ENCODE measurements at regions not wholly inside any gene's neighbourhood (a gene's known extent, or its start where the extent isn't known, plus 50 kb on each side); places are given as distances from the start of the nearest gene placed in this dataset.

DNA sequence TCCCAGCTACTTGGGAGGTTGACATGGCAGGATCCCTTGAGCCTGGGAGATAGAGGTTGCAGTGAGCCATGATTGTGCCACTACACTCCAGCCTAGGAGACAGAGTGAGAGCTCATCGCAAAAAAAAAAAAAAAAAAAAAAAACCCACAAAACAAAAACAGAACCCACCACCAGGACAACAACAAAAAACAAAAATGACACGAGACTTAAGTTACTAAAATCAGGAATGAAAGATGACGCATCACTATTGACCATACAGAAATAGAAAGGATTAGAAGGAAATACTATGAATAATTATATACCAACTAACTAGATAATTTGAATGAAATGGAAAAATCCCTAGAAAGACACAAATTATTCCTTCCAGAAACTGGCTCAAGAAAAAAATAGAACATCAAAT, 432.4 kb upstream of the PMFBP1 start:
- TF ChIP-seq POLR2AphosphoS5 (IDR thresholded peaks at IDR 0.05; ENCODE audit: low read depth, low read length): no peak
- TF ChIP-seq, protein P1, sequence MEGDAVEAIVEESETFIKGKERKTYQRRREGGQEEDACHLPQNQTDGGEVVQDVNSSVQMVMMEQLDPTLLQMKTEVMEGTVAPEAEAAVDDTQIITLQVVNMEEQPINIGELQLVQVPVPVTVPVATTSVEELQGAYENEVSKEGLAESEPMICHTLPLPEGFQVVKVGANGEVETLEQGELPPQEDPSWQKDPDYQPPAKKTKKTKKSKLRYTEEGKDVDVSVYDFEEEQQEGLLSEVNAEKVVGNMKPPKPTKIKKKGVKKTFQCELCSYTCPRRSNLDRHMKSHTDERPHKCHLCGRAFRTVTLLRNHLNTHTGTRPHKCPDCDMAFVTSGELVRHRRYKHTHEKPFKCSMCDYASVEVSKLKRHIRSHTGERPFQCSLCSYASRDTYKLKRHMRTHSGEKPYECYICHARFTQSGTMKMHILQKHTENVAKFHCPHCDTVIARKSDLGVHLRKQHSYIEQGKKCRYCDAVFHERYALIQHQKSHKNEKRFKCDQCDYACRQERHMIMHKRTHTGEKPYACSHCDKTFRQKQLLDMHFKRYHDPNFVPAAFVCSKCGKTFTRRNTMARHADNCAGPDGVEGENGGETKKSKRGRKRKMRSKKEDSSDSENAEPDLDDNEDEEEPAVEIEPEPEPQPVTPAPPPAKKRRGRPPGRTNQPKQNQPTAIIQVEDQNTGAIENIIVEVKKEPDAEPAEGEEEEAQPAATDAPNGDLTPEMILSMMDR (IDR thresholded peaks at IDR 0.05 in 2 of 3, conservative IDR thresholded peaks at IDR 0.05 in 1 of 3; ENCODE audit: borderline replicate concordance in 1 of 3, insufficient read depth in 1 of 3, low read depth in 2 of 3, low read length in 2 of 3): no peak
- TF ChIP-seq TCF7L2 (IDR thresholded peaks at IDR 0.05; ENCODE audit: borderline replicate concordance, extremely low read depth, insufficient read depth, insufficient read length): no peak

Data from HCT116 (cell line).